ENCODE measurements at regions not wholly inside any gene's neighbourhood (a gene's known extent, or its start where the extent isn't known, plus 50 kb on each side); places are given as distances from the start of the nearest gene placed in this dataset.

DNA sequence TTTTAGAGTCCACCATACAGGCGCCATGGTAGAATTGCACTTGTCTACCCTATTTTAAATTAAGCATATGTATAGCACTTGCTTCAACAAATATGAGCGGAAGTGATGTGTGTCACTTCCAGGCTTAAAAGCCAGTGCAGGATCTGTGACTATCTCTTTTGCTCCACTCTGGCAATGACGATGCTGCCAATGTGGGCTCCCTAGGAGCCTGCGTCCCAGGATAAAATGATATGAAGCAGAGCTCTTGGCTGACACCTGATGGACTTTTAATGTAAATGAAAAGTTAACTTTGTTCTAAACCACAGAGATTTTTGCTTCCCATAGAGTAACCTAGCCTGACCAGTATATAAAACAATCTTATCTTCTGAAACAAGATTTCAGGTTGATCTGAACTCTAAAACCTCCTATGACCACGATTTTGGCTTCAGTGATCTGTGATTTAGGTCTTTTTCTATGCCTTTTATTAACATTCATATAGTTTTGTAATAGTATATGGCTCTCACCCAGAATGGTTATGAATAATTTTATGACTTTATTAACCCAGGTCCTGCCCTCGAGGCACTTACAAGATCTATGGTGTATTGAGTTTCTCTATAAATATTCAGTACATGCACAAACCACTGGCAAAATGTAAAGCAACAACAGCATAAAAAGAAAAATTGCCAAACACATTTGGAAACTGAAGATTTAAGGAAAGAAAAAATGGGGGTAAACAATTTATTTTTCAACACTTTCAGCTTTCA lies 422.5 kb upstream of the PIK3C3 start:
- in situ Hi-C loops (cut with MboI; ENCODE audit: low pct_unique_long_range_greater_than_20kb, low sequenced_read_pairs, unreplicated experiment): no loop called here
- no peak for DNase-seq (ENCODE audit: low spot score)
- TF ChIP-seq, protein P1, sequence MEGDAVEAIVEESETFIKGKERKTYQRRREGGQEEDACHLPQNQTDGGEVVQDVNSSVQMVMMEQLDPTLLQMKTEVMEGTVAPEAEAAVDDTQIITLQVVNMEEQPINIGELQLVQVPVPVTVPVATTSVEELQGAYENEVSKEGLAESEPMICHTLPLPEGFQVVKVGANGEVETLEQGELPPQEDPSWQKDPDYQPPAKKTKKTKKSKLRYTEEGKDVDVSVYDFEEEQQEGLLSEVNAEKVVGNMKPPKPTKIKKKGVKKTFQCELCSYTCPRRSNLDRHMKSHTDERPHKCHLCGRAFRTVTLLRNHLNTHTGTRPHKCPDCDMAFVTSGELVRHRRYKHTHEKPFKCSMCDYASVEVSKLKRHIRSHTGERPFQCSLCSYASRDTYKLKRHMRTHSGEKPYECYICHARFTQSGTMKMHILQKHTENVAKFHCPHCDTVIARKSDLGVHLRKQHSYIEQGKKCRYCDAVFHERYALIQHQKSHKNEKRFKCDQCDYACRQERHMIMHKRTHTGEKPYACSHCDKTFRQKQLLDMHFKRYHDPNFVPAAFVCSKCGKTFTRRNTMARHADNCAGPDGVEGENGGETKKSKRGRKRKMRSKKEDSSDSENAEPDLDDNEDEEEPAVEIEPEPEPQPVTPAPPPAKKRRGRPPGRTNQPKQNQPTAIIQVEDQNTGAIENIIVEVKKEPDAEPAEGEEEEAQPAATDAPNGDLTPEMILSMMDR (IDR thresholded peaks at IDR 0.05; ENCODE audit: extremely low read depth, insufficient read depth, missing control alignments): no peak

DNA sequence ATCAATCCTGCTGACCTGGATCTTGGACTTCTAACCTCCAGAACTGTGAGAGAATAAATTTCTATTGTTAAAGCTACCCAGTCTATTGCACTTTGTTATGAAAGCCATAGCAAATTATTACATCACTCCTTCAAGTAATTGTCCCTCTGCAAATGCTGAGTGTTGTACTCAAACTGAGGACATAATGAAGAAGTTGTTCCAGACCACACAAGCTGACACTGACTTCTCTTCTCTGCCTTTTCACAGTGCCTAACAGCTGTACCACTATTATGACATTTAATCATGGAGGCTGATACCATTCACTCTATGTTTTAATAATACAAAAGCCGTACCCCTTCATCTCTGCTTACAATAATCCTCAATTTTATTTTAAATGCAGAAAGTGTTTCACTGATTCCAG lies 424.1 kb upstream of the PIK3C3 start:
- in situ Hi-C loops (cut with MboI; ENCODE audit: low pct_unique_long_range_greater_than_20kb, low sequenced_read_pairs, unreplicated experiment): no loop called here
- TF ChIP-seq, protein P1 (IDR thresholded peaks at IDR 0.05; ENCODE audit: extremely low read depth, insufficient read depth, missing control alignments): no peak
- DNase-seq (ENCODE audit: low spot score): no peak

DNA sequence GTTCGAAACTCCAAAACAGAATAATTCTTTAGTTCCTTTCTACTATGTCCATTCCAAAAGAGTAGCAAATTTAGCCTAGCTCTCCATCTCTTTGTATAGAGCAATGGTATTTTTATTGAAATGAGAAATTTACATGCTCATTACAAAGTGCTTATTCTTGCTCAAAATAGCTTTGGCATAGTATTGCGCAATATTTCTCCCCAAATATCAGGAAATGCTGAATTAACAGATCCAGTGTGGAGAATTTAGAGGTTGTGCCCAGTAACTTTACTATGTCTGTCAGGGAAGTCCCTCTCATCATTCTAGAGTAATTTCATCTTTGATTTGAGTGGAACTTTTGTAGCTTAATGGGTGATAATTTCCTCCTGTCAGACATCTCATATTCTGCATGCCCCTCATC lies 425.9 kb upstream of the PIK3C3 start:
- TF ChIP-seq, protein P1 (IDR thresholded peaks at IDR 0.05; ENCODE audit: extremely low read depth, insufficient read depth, missing control alignments): no peak
- DNase-seq (ENCODE audit: low spot score): no peak
- in situ Hi-C loops (cut with MboI; ENCODE audit: low pct_unique_long_range_greater_than_20kb, low sequenced_read_pairs, unreplicated experiment): no loop called here

DNA sequence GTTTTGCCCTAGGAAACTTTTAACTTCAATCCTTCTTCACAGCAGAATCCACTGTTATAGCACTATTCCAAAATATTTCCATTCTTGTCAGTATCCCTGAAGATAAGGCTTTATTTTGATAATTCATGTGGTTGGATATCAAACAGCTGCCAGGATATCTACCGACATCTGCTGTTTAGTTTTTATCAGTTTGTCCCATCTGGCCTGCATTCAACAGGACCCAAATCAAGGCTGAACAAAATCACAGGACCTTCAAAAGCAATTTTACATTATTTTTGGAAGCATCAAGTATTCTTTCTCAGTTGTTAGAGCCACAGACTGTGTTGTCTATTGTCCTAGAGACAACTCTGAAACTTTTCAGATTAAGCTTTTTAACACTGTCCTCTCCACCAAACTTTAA lies 429.0 kb upstream of the PIK3C3 start:
- TF ChIP-seq, protein P1 (IDR thresholded peaks at IDR 0.05; ENCODE audit: extremely low read depth, insufficient read depth, missing control alignments): no peak
- in situ Hi-C loops (cut with MboI; ENCODE audit: low pct_unique_long_range_greater_than_20kb, low sequenced_read_pairs, unreplicated experiment): no loop called here
- DNase-seq (ENCODE audit: low spot score): no peak

DNA sequence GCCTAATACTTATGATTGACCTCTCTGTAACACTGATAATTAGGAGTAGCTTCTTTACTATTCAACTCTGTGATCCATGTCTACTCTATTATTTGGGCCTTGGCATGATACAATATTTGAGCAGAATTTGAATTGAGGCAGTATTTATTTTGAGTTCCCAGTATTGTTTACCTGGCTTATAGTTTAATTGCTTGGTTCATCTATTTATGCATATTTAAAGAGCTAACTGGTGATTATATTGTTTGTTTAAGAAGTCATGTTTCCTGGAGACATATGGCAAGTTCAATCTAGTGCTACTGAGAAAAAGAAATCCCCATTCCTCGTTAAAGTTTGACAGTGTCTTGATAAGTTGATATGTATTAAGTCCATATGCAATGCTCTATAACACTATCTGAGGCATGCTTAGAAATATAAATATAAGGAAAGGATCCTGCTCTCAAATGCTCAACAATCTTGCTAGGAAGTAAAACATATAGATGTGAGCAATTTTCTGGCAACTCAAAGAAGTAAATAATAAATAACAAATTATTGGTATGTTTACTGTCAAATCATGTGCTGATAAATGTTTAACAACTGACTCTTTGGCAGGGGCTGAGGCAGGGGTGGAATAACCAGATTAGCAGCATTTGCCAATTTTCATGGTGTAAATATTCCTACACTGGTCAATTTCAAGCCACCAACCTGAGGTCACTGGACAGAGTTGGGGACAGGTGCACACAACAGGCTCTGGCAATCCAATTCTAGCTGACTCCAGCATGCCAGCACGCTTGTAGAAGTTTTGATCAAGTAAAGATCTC lies 430.2 kb upstream of the PIK3C3 start:
- no peak for DNase-seq (ENCODE audit: low spot score)
- TF ChIP-seq, protein P1 (IDR thresholded peaks at IDR 0.05; ENCODE audit: extremely low read depth, insufficient read depth, missing control alignments): no peak
- in situ Hi-C loops (cut with MboI; ENCODE audit: low pct_unique_long_range_greater_than_20kb, low sequenced_read_pairs, unreplicated experiment): no loop called here

DNA sequence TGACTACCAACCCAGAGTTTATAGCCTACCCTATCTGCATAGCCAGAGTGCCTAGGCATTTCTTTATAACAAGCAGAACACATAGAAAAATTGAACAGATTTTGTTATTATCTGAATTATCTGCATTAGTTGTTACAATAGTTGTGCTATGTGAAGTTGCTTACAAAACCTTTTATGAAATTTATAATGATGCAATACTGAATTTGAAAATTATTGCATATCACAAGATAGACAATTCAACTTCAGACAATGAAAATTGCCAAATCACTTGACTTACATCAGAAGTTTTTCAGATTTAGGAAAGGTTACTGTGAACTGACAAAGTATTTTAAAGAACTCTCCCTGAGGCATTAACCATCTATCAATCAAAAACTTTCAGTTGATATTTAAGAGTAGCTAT lies 437.9 kb upstream of the PIK3C3 start:
- TF ChIP-seq, protein P1 (IDR thresholded peaks at IDR 0.05; ENCODE audit: extremely low read depth, insufficient read depth, missing control alignments): no peak
- in situ Hi-C loops (cut with MboI; ENCODE audit: low pct_unique_long_range_greater_than_20kb, low sequenced_read_pairs, unreplicated experiment): no loop called here
- DNase-seq (ENCODE audit: low spot score): no peak
